Trophoblast cell (in vitro differentiated cells and primary cell): ENCODE measurements at regions not wholly inside any gene's neighbourhood (a gene's known extent, or its start where the extent isn't known, plus 50 kb on each side); places are given as distances from the start of the nearest gene placed in this dataset.
"Not testable (repeated sequence)": the region's sequence is repeated elsewhere in the genome, so short reads cannot be mapped to it uniquely, and the experiment has no call there.

ENCODE experiments used
- DNase-seq, 2 donors: peaks; one replicate each; pipeline ENCODE4 v3.0.0-alpha.2; 2016
- H2AFZ ChIP-seq: 2 replicates; pipeline ENCODE4 v1.6.1; 2013; ENCODE audit warnings: low read length, moderate library complexity, mild to moderate bottlenecking; ENCODE audit not compliant: insufficient read depth, poor library complexity
- H2AK5ac ChIP-seq: 2 replicates; pipeline ENCODE4 v1.6.1; 2013; ENCODE audit warnings: mild to moderate bottlenecking, low read length
- H2BK120ac ChIP-seq: 2 replicates; pipeline ENCODE4 v1.6.1; 2013; ENCODE audit warnings: low read length, mild to moderate bottlenecking, moderate library complexity; ENCODE audit not compliant: insufficient read depth, poor library complexity
- H2BK12ac ChIP-seq: 2 replicates; pipeline ENCODE4 v1.6.1; 2013; ENCODE audit warnings: mild to moderate bottlenecking, low read length, moderate library complexity
- H2BK5ac ChIP-seq: 2 replicates; pipeline ENCODE4 v1.6.1; 2013; ENCODE audit warnings: low read length, low read depth, moderate library complexity, mild to moderate bottlenecking; ENCODE audit not compliant: poor library complexity
- H3K14ac ChIP-seq: 2 replicates; pipeline ENCODE4 v1.6.1; 2013; ENCODE audit warnings: mild to moderate bottlenecking, low read length
- H3K18ac ChIP-seq: 2 replicates; pipeline ENCODE4 v1.6.1; 2013; ENCODE audit warnings: mild to moderate bottlenecking, low read length
- H3K23ac ChIP-seq: 2 replicates; pipeline ENCODE4 v1.6.1; 2013; ENCODE audit warnings: low read length
- H3K27ac ChIP-seq: 2 replicates; pipeline ENCODE4 v1.5.1; 2013; ENCODE audit warnings: low read depth, mild to moderate bottlenecking, inconsistent platforms, low read length, moderate library complexity
- H3K27me3 ChIP-seq: 2 replicates; pipeline ENCODE4 v1.6.1; 2013; ENCODE audit warnings: inconsistent platforms, mild to moderate bottlenecking, low read length, moderate library complexity; ENCODE audit not compliant: insufficient read depth
- H3K36me3 ChIP-seq, 2 experiments: 1 replicate in 1 of 2; 2 replicates in 1 of 2; pipeline ENCODE4 v1.6.1; 2013; ENCODE audit warnings: low read length in 2 of 2, mild to moderate bottlenecking in 2 of 2, moderate library complexity in 1 of 2; ENCODE audit not compliant: insufficient read depth in 2 of 2, control insufficient read depth in 1 of 2
- H3K4ac ChIP-seq: 2 replicates; pipeline ENCODE4 v1.6.1; 2013; ENCODE audit warnings: low read depth, mild to moderate bottlenecking, low read length, moderate library complexity
- H3K4me1 ChIP-seq, 2 experiments: 1 replicate in 1 of 2; 2 replicates in 1 of 2; pipeline ENCODE4 v1.6.1; 2013; ENCODE audit warnings: low read length in 2 of 2, mild to moderate bottlenecking in 2 of 2, moderate library complexity in 1 of 2; ENCODE audit not compliant: insufficient read depth in 2 of 2, control insufficient read depth in 1 of 2
- H3K4me2 ChIP-seq: 2 replicates; pipeline ENCODE4 v1.6.1; 2013; ENCODE audit warnings: inconsistent platforms, mild to moderate bottlenecking, low read length, moderate library complexity
- H3K4me3 ChIP-seq: 2 replicates; pipeline ENCODE4 v1.5.1; 2013; ENCODE audit warnings: mild to moderate bottlenecking, low read depth, low read length, inconsistent platforms
- H3K79me1 ChIP-seq: one replicate; pipeline ENCODE4 v1.6.1; 2013; ENCODE audit warnings: low read length
- H3K79me2 ChIP-seq: 2 replicates; pipeline ENCODE4 v1.6.1; 2013; ENCODE audit warnings: low read length, mild to moderate bottlenecking; ENCODE audit not compliant: control insufficient read depth, insufficient read depth, poor library complexity
- H3K9ac ChIP-seq: 2 replicates; pipeline ENCODE4 v1.6.1; 2013; ENCODE audit warnings: mild to moderate bottlenecking, low read length
- H3K9me3 ChIP-seq: 2 replicates; pipeline ENCODE4 v1.6.1; 2013; ENCODE audit warnings: low read depth, mild to moderate bottlenecking, control low read depth, inconsistent platforms, low read length; ENCODE audit not compliant: insufficient read depth
- H4K12ac ChIP-seq: 2 replicates; pipeline ENCODE4 v1.6.1; 2013; ENCODE audit warnings: low read depth, mild to moderate bottlenecking, low read length, moderate library complexity
- H4K8ac ChIP-seq: 2 replicates; pipeline ENCODE4 v1.6.1; 2013; ENCODE audit warnings: low read depth, mild to moderate bottlenecking, low read length, moderate library complexity
- H4K91ac ChIP-seq: one replicate; pipeline ENCODE4 v1.6.1; 2013; ENCODE audit warnings: low read depth, mild to moderate bottlenecking, low read length, moderate library complexity
- WGBS: extraction: QIAGEN DNeasy Blood & Tissue Kit; methylation state at CpG from one replicate; pipeline ENCODE4 v1.1.7; 2013; ENCODE audit warnings: missing lambda C conversion rate; ENCODE audit not compliant: insufficient read length, insufficient coverage; ENCODE audit errors: extremely low coverage; 5-methylcytosine and 5-hydroxymethylcytosine counted together

- Histone ChIP-seq H3K79me2 (no peaks in the 10 kb centered on the region), H3K4ac (no peak overlapping the region), H3K4me1 (no peaks in the 10 kb centered on the region), H4K12ac (no peak overlapping the region), H3K23ac (no peak overlapping the region), H3K18ac (no peak overlapping the region), H2BK12ac (no peak overlapping the region), H4K91ac (no peak overlapping the region), H3K36me3 (no peaks in the 10 kb centered on the region), H3K27ac (no peak overlapping the region), H2BK5ac (no peak overlapping the region), H3K9ac (no peak overlapping the region), H3K9me3 (no peaks in the 10 kb centered on the region), H3K4me2 (no peak overlapping the region), H2AK5ac (no peak overlapping the region), H3K14ac (no peak overlapping the region), H3K27me3 (no peaks in the 10 kb centered on the region), H3K4me3 (no peak overlapping the region), H2AFZ (no peak overlapping the region), H3K79me1 (no peaks in the 10 kb centered on the region), H4K8ac (no peak overlapping the region), H2BK120ac (no peak overlapping the region)
- no peak for DNase-seq
- no CpG with 5 or more reads among the region's 10 CpGs for WGBS
These were observed 161.2 kb downstream of the CTTN start for GRCh38 chr11:70559516-70559915.

GRCh38 chr11:70560621-70561020 lies 162.3 kb downstream of the CTTN start:
- not testable (repeated sequence) for H3K18ac ChIP-seq, H3K4me1 ChIP-seq, H3K79me2 ChIP-seq, H3K9me3 ChIP-seq, H3K27ac ChIP-seq, H2BK5ac ChIP-seq, H2AK5ac ChIP-seq, H2BK12ac ChIP-seq, H3K14ac ChIP-seq, H3K4me2 ChIP-seq, H3K79me1 ChIP-seq, H4K8ac ChIP-seq, H3K27me3 ChIP-seq, H3K4ac ChIP-seq, H3K36me3 ChIP-seq, H3K4me3 ChIP-seq, H3K9ac ChIP-seq, H4K12ac ChIP-seq, H4K91ac ChIP-seq, H3K23ac ChIP-seq, DNase-seq, H2AFZ ChIP-seq, H2BK120ac ChIP-seq
- no CpG with 5 or more reads among the region's 13 CpGs for WGBS

GRCh38 chr11:70566768-70567530 lies 168.6 kb downstream of the CTTN start:
- no peak overlapping the region for H2BK120ac ChIP-seq

GRCh38 chr11:70567680-70568034 lies 169.3 kb downstream of the CTTN start:
- no peaks in the 10 kb centered on the region for H3K36me3 ChIP-seq
- no peak overlapping the region for H3K4ac ChIP-seq
- no peak overlapping the region for H2BK5ac ChIP-seq
- peak overlapping the region; percentile 24 for H3K4me2 ChIP-seq
- no peak for DNase-seq
- no peak overlapping the region for H3K9ac ChIP-seq
- no peak overlapping the region for H2BK12ac ChIP-seq
- no peak overlapping the region for H4K8ac ChIP-seq
- H4K91ac ChIP-seq: no peak overlapping the region
- H3K79me1 ChIP-seq: no peaks in the 10 kb centered on the region
- H3K79me2 ChIP-seq: no peaks in the 10 kb centered on the region
- H3K4me3 ChIP-seq: no peak overlapping the region
- no peak overlapping the region for H3K27ac ChIP-seq
- no peak overlapping the region for H3K23ac ChIP-seq
- no CpG with 5 or more reads among the region's 8 CpGs for WGBS
- no peaks in the 10 kb centered on the region for H3K9me3 ChIP-seq
- no peak overlapping the region for H4K12ac ChIP-seq
- peaks cover 6 to 10% of the 10 kb centered on the region in 2 experiments for H3K4me1 ChIP-seq
- no peak overlapping the region for H3K14ac ChIP-seq
- no peak overlapping the region for H2AK5ac ChIP-seq
- no peak overlapping the region for H2AFZ ChIP-seq
- H3K18ac ChIP-seq: no peak overlapping the region
- no peak overlapping the region for H2BK120ac ChIP-seq
- H3K27me3 ChIP-seq: no peaks in the 10 kb centered on the region

More at GRCh38 chr11:70566768-70567530, 168.6 kb downstream of the CTTN start:
- no peak for DNase-seq
- no CpG with 5 or more reads among the region's 17 CpGs for WGBS
- Histone ChIP-seq H3K23ac (no peak overlapping the region), H3K4ac (no peak overlapping the region), H3K18ac (no peak overlapping the region), H2BK5ac (no peak overlapping the region), H3K4me3 (no peak overlapping the region), H4K12ac (no peak overlapping the region), H3K4me2 (no peak overlapping the region), H2BK12ac (no peak overlapping the region), H3K79me2 (no peaks in the 10 kb centered on the region), H2AFZ (no peak overlapping the region), H4K91ac (no peak overlapping the region), H3K36me3 (no peaks in the 10 kb centered on the region), H3K27me3 (no peaks in the 10 kb centered on the region), H3K79me1 (no peaks in the 10 kb centered on the region), H3K4me1 (peaks cover 6 to 10% of the 10 kb centered on the region in 2 experiments), H3K9me3 (no peaks in the 10 kb centered on the region), H4K8ac (no peak overlapping the region), H2AK5ac (no peak overlapping the region), H3K14ac (no peak overlapping the region), H3K27ac (no peak overlapping the region), H3K9ac (no peak overlapping the region)
